ENCODE measurements at regions not wholly inside any gene's neighbourhood (a gene's known extent, or its start where the extent isn't known, plus 50 kb on each side); places are given as distances from the start of the nearest gene placed in this dataset.

DNA sequence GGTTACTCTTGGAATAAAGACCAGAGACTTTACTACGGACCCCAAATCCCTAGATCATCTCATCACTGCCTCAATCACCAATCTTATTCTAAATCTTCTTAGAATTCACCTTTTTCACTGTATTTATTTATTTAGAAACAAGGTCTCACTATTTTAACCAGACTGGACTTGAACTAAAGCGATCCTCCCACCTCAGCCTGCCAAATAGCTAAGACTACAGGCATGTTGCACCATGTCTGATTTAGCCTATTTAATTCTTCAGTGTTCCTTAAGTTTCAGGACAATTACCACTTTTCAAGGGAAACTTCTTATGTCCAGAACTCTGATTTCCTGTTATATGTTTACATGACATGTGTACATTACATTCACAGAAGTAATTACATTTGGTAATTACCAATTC, 238.0 kb upstream of the COL8A1 start:
- TF ChIP-seq, protein P1, sequence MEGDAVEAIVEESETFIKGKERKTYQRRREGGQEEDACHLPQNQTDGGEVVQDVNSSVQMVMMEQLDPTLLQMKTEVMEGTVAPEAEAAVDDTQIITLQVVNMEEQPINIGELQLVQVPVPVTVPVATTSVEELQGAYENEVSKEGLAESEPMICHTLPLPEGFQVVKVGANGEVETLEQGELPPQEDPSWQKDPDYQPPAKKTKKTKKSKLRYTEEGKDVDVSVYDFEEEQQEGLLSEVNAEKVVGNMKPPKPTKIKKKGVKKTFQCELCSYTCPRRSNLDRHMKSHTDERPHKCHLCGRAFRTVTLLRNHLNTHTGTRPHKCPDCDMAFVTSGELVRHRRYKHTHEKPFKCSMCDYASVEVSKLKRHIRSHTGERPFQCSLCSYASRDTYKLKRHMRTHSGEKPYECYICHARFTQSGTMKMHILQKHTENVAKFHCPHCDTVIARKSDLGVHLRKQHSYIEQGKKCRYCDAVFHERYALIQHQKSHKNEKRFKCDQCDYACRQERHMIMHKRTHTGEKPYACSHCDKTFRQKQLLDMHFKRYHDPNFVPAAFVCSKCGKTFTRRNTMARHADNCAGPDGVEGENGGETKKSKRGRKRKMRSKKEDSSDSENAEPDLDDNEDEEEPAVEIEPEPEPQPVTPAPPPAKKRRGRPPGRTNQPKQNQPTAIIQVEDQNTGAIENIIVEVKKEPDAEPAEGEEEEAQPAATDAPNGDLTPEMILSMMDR (IDR thresholded peaks at IDR 0.05), result no peak
- no peak for TF ChIP-seq POLR2A (IDR thresholded peaks at IDR 0.05)
- no peak for TF ChIP-seq POLR2AphosphoS5 (IDR thresholded peaks at IDR 0.05; ENCODE audit: insufficient read depth in 1 of 2, low read depth in 1 of 2)
